Fibroblast of mammary gland (primary cell): ENCODE measurements at regions not wholly inside any gene's neighbourhood (a gene's known extent, or its start where the extent isn't known, plus 50 kb on each side); places are given as distances from the start of the nearest gene placed in this dataset.

Experiments
- DNase-seq: peaks from one replicate; pipeline ENCODE4 v3.0.0-alpha.2; 2010; ENCODE audit warnings: low read depth
- H3K4me3 ChIP-seq: 2 replicates; pipeline ENCODE4 v1.5.1; 2011; ENCODE audit warnings: low read depth, mild to moderate bottlenecking, low read length, moderate library complexity; ENCODE audit not compliant: control insufficient read depth
- CTCF ChIP-seq: conservative IDR thresholded peaks from 2 replicates; pipeline ENCODE4 v1.5.1; 2011; ENCODE audit warnings: low read depth, low read length, inconsistent platforms; ENCODE audit not compliant: control insufficient read depth, insufficient read depth

GRCh38 chr21:41667136-41667535, 99.7 kb downstream of the RIPK4 start:
- no peak for TF ChIP-seq CTCF
- H3K4me3 ChIP-seq = no peak overlapping the region
- no peak for DNase-seq

GRCh38 chr21:41666641-41667081, 100.2 kb downstream of the RIPK4 start:
- TF ChIP-seq CTCF = no peak
- H3K4me3 ChIP-seq = no peak overlapping the region
- DNase-seq = no peak

- no peak overlapping the region for H3K4me3 ChIP-seq
- no peak for DNase-seq
- TF ChIP-seq CTCF = no peak
Observed at GRCh38 chr21:41665766-41666595, 100.9 kb downstream of the RIPK4 start.

GRCh38 chr21:41664881-41665765, 101.7 kb downstream of the RIPK4 start:
- H3K4me3 ChIP-seq = no peak overlapping the region
- DNase-seq = peak; percentile 64
- no peak for TF ChIP-seq CTCF

GRCh38 chr21:41663805-41664788, 102.8 kb downstream of the RIPK4 start:
- TF ChIP-seq CTCF = no peak
- DNase-seq = peak; percentile 44
- H3K4me3 ChIP-seq = no peak overlapping the region

- no peak for DNase-seq
- TF ChIP-seq CTCF = no peak
- no peak overlapping the region for H3K4me3 ChIP-seq
Observed at GRCh38 chr21:41662761-41663160, 104.1 kb downstream of the RIPK4 start.
